ENCODE measurements at regions not wholly inside any gene's neighbourhood (a gene's known extent, or its start where the extent isn't known, plus 50 kb on each side); places are given as distances from the start of the nearest gene placed in this dataset.

- no peak overlapping the region for H3K27ac ChIP-seq
- no peak for TF ChIP-seq CTCF (IDR thresholded peaks at IDR 0.05)
- H3K4me1 ChIP-seq: no peaks in the 10 kb centered on the region
- H3K4me3 ChIP-seq: no peak overlapping the region
- intact Hi-C loops (cut with DNase I): no loop called here
- no peaks in the 10 kb centered on the region for H3K27me3 ChIP-seq
- H3K36me3 ChIP-seq: no peaks in the 10 kb centered on the region
- DNase-seq: no peak
- H3K9ac ChIP-seq (ENCODE audit: low read depth in 2 of 2, low read length in 2 of 2): no peak overlapping the region
- H3K9me3 ChIP-seq: no peaks in the 10 kb centered on the region
Observed at GRCh38 chr5:119833176-119833575, 203.8 kb downstream of the FAM170A start.

DNA sequence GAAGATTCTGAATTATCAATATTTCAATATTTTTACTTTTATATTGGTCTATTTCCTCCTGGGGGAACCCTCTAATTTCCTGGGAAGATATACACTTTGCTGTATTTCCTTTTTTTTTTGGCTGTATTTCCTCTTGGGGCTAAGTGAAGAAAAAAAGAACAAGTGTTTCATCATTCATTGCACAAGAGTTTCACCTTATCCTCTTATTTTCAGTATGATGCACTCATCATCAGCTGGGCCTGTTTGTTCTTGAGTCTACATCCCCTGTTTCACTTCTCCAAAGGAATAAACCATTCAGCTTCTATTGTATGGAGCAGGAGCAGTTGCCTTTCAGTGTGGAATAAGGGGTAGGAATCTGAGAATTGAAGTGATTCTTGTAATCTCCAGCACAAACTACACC is 210.8 kb downstream of the FAM170A start:
- intact Hi-C loops (cut with DNase I): no loop called here
- Histone ChIP-seq H3K27me3 (no peaks in the 10 kb centered on the region), H3K9ac (ENCODE audit: low read depth in 2 of 2, low read length in 2 of 2) (no peak overlapping the region), H3K4me3 (no peak overlapping the region), H3K36me3 (no peaks in the 10 kb centered on the region), H3K27ac (no peak overlapping the region), H3K4me1 (no peaks in the 10 kb centered on the region), H3K9me3 (no peaks in the 10 kb centered on the region)
- no peak for TF ChIP-seq CTCF (IDR thresholded peaks at IDR 0.05)
- DNase-seq: no peak

GRCh38 chr5:119852140-119852539 is 222.8 kb downstream of the FAM170A start:
- no peak overlapping the region for H3K4me3 ChIP-seq
- no peaks in the 10 kb centered on the region for H3K27me3 ChIP-seq
- no peak for TF ChIP-seq CTCF (IDR thresholded peaks at IDR 0.05)

DNA sequence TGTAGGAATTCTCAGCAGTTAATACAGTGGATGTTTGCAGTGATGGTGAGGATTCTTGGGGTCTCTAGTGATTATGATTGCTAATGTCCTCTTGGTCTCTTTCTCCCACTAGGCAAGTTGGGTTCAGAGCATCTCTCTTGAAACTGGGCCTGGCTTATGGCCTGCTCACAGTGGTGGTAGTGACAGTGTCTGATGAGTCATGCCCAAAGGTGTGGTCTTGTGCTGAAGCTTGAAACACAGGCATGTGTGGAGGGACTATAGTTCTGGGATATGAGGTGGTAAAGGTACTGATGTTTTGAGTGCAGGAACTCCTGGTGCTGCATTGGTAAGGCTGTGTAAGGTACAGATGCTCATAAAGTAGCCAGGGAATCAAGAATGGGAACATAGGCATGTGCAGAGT is 231.1 kb downstream of the FAM170A start:
- Histone ChIP-seq H3K36me3 (no peaks in the 10 kb centered on the region), H3K9me3 (no peaks in the 10 kb centered on the region), H3K4me3 (no peak overlapping the region), H3K27ac (no peak overlapping the region), H3K4me1 (no peaks in the 10 kb centered on the region), H3K27me3 (no peaks in the 10 kb centered on the region), H3K9ac (ENCODE audit: low read depth in 2 of 2, low read length in 2 of 2) (no peak overlapping the region)
- DNase-seq: no peak
- TF ChIP-seq CTCF (IDR thresholded peaks at IDR 0.05): no peak
- intact Hi-C loops (cut with DNase I): no loop called here

More at GRCh38 chr5:119852140-119852539, 222.8 kb downstream of the FAM170A start:
- Histone ChIP-seq H3K9ac (ENCODE audit: low read depth in 2 of 2, low read length in 2 of 2) (no peak overlapping the region), H3K27ac (no peak overlapping the region), H3K36me3 (no peaks in the 10 kb centered on the region), H3K4me1 (no peaks in the 10 kb centered on the region), H3K9me3 (no peaks in the 10 kb centered on the region)
- intact Hi-C loops (cut with DNase I): no loop called here
- peak; percentile 19 for DNase-seq

DNA sequence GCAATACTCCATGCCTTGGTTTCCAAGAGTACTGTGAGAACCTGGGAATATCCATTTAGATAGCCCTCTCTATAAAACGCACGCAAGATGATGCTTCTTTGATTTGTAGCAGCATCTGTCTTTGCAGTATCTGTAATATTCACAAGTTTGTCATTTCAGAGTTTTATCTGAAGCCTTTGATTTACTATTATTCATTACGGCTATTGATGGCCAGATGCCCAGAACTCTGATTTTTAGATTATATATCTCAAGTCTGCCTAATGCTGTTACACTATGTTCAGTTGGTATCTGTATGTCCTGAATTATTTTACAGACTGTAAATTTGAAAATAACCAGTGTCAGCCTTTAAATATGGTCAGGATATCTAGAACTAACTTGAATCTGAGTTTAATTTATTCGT is 233.3 kb downstream of the FAM170A start:
- H3K27me3 ChIP-seq: no peaks in the 10 kb centered on the region
- no peak overlapping the region for H3K27ac ChIP-seq
- intact Hi-C loops (cut with DNase I): no loop called here
- no peaks in the 10 kb centered on the region for H3K9me3 ChIP-seq
- no peak for TF ChIP-seq CTCF (IDR thresholded peaks at IDR 0.05)
- DNase-seq: no peak
- no peaks in the 10 kb centered on the region for H3K4me1 ChIP-seq
- no peak overlapping the region for H3K4me3 ChIP-seq
- no peaks in the 10 kb centered on the region for H3K36me3 ChIP-seq
- H3K9ac ChIP-seq (ENCODE audit: low read depth in 2 of 2, low read length in 2 of 2): no peak overlapping the region

DNA sequence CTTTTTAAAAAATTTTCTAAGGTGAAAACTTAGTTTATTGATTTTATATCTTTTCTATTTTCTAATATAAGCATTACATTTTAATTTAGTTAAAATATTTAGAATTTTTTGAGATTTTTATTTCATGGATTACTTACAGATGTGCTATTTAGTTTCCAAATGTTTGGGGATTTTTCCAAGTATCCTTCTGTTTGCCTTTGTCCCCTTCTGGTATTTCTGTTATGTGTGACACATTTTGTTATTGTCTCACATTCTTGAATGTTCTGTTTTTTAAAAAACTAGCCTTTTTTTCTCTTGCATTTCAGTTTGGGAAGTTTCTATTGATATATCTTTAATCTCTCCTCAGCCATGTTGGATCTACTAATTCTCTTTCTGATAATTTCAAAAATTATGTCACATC is 234.9 kb downstream of the FAM170A start:
- Histone ChIP-seq H3K27ac (no peak overlapping the region), H3K36me3 (no peaks in the 10 kb centered on the region), H3K27me3 (no peaks in the 10 kb centered on the region), H3K4me3 (no peak overlapping the region), H3K4me1 (no peaks in the 10 kb centered on the region), H3K9me3 (no peaks in the 10 kb centered on the region), H3K9ac (ENCODE audit: low read depth in 2 of 2, low read length in 2 of 2) (no peak overlapping the region)
- no peak for TF ChIP-seq CTCF (IDR thresholded peaks at IDR 0.05)
- no peak for DNase-seq
- intact Hi-C loops (cut with DNase I): no loop called here

Data from colonic mucosa (tissue), 4 donors.